GM23248 (cell line): ENCODE measurements at regions not wholly inside any gene's neighbourhood (a gene's known extent, or its start where the extent isn't known, plus 50 kb on each side); places are given as distances from the start of the nearest gene placed in this dataset.

Source experiments
- DNase-seq: peaks from one replicate; pipeline ENCODE4 v3.0.0-alpha.2; 2015
- H2AFZ ChIP-seq: fragments of 200-600 bp; sonication (generic); 2 replicates; pipeline ENCODE4 v1.6.1; 2016; ENCODE audit warnings: antibody characterized with exemption
- H3F3A ChIP-seq: fragments of 200-600 bp; sonication (generic); 2 replicates; pipeline ENCODE4 v1.6.1; 2016; ENCODE audit warnings: mild to moderate bottlenecking, antibody characterized with exemption, mixed run types; ENCODE audit not compliant: insufficient read depth
- H3K27ac ChIP-seq: fragments of 200-600 bp; sonication (generic); 2 replicates; pipeline ENCODE4 v1.5.1; 2016; ENCODE audit warnings: mild to moderate bottlenecking
- H3K27me3 ChIP-seq: fragments of 200-600 bp; sonication (generic); replicated peaks from 2 replicates; pipeline ENCODE4 v1.6.1; 2016; ENCODE audit warnings: mild to moderate bottlenecking; ENCODE audit not compliant: insufficient read depth
- H3K36me3 ChIP-seq: fragments of 200-600 bp; sonication (generic); 2 replicates; pipeline ENCODE4 v1.6.1; 2016; ENCODE audit warnings: low read depth, mild to moderate bottlenecking
- H3K4me1 ChIP-seq: fragments of 200-600 bp; sonication (generic); 2 replicates; pipeline ENCODE4 v1.6.1; 2016; ENCODE audit warnings: mild to moderate bottlenecking; ENCODE audit not compliant: insufficient read depth
- H3K4me2 ChIP-seq: fragments of 200-600 bp; sonication (generic); one replicate; pipeline ENCODE4 v1.6.1; 2016; ENCODE audit warnings: mild to moderate bottlenecking; ENCODE audit not compliant: unreplicated experiment
- H3K4me3 ChIP-seq: fragments of 200-600 bp; sonication (generic); 2 replicates; pipeline ENCODE4 v1.5.1; 2016; ENCODE audit warnings: mild to moderate bottlenecking
- H3K79me2 ChIP-seq: fragments of 200-600 bp; sonication (generic); 2 replicates; pipeline ENCODE4 v1.6.1; 2016; ENCODE audit warnings: mild to moderate bottlenecking; ENCODE audit not compliant: insufficient read depth
- H3K9ac ChIP-seq: fragments of 200-600 bp; sonication (generic); 2 replicates; pipeline ENCODE4 v1.6.1; 2016; ENCODE audit warnings: mild to moderate bottlenecking
- H3K9me2 ChIP-seq: fragments of 200-600 bp; sonication (generic); 2 replicates; pipeline ENCODE4 v1.6.1; 2016; ENCODE audit warnings: mixed run types, mild to moderate bottlenecking, moderate library complexity; ENCODE audit not compliant: insufficient read depth
- H3K9me3 ChIP-seq: fragments of 200-600 bp; sonication (generic); one replicate; pipeline ENCODE4 v1.6.1; 2017; ENCODE audit warnings: low read depth
- H4K20me1 ChIP-seq: fragments of 200-600 bp; sonication (generic); 2 replicates; pipeline ENCODE4 v1.6.0; 2016; ENCODE audit not compliant: insufficient read depth
- EZH2 ChIP-seq: fragments of 200-600 bp; sonication (generic); IDR thresholded peaks from 2 replicates; pipeline ENCODE4 v1.6.1; 2018; ENCODE audit warnings: antibody characterized with exemption, mild to moderate bottlenecking; ENCODE audit not compliant: insufficient read depth, poor library complexity, severe bottlenecking
- EZH2phosphoT487 ChIP-seq: fragments of 200-600 bp; sonication (generic); IDR thresholded peaks from 2 replicates; pipeline ENCODE4 v1.6.1; 2018; ENCODE audit warnings: antibody characterized with exemption, moderate library complexity, mild to moderate bottlenecking, low read depth; ENCODE audit not compliant: insufficient read depth
- WGBS, 2 experiments: methylation state at CpG; one replicate each; pipeline ENCODE4 v1.1.6; 2015 to 2017; ENCODE audit warnings: low lambda C conversion rate in 2 of 2, low coverage in 1 of 2; ENCODE audit errors: missing lambda C conversion rate in 2 of 2; 5-methylcytosine and 5-hydroxymethylcytosine counted together
- in situ Hi-C: fragments of 300-500 bp; cut with MboI; formaldehyde crosslinking; loops from 2 replicates; pipeline ENCODE4 v1.15.0; 2020

DNA sequence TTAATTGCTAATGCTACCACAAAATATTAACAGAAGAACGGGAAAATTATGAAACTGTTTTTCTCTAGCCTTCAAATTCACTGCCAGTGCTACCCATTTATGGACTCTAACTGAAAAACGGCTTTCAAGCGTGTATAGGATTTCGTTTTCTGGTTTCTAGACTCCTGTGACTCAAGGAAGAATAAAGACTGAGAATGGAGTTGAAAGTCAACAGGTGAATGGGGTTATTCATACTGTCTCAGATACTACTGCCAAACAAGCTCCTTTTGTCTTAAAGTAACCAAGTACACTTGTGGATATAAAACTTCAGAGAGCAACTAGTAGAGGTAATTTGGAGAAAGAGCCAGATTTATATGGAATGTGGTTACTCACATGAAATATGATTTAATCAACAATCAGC lies 251.1 kb upstream of the ITM2A start:
- DNase-seq: no peak
- no peaks in the 10 kb centered on the region for H3K9me2 ChIP-seq
- H3K9me3 ChIP-seq: no peaks in the 10 kb centered on the region
- H3K27ac ChIP-seq: no peak overlapping the region
- no peaks in the 10 kb centered on the region for H3F3A ChIP-seq
- H3K9ac ChIP-seq: no peak overlapping the region
- H3K27me3 ChIP-seq: no peaks in the 10 kb centered on the region
- no peak overlapping the region for H3K4me2 ChIP-seq
- no peaks in the 10 kb centered on the region for H4K20me1 ChIP-seq
- no peaks in the 10 kb centered on the region for H3K36me3 ChIP-seq
- no peak overlapping the region for H3K4me3 ChIP-seq
- no peaks in the 10 kb centered on the region for H3K4me1 ChIP-seq
- H2AFZ ChIP-seq: no peak overlapping the region
- TF ChIP-seq EZH2: no peak
- no peak for TF ChIP-seq EZH2phosphoT487
- WGBS, 2 experiments: 1 to 6% methylated on average over 4 of the region's 4 CpGs
- no peaks in the 10 kb centered on the region for H3K79me2 ChIP-seq
- in situ Hi-C loops: no loop called here

GRCh38 chrX:79604364-79604763 lies 237.2 kb upstream of the ITM2A start:
- Histone ChIP-seq H3K4me2 (no peak overlapping the region), H3K4me3 (no peak overlapping the region), H3K9me3 (no peaks in the 10 kb centered on the region), H3K79me2 (no peaks in the 10 kb centered on the region), H4K20me1 (no peaks in the 10 kb centered on the region), H3K9ac (no peak overlapping the region), H3K27me3 (no peaks in the 10 kb centered on the region), H3K9me2 (no peaks in the 10 kb centered on the region), H2AFZ (no peak overlapping the region), H3K4me1 (no peaks in the 10 kb centered on the region), H3K27ac (no peak overlapping the region), H3F3A (no peaks in the 10 kb centered on the region), H3K36me3 (no peaks in the 10 kb centered on the region)
- no peak for TF ChIP-seq EZH2phosphoT487
- no peak for TF ChIP-seq EZH2
- 44 to 57% methylated on average over 4 of the region's 4 CpGs for WGBS, 2 experiments
- no peak for DNase-seq
- in situ Hi-C loops: no loop called here

DNA sequence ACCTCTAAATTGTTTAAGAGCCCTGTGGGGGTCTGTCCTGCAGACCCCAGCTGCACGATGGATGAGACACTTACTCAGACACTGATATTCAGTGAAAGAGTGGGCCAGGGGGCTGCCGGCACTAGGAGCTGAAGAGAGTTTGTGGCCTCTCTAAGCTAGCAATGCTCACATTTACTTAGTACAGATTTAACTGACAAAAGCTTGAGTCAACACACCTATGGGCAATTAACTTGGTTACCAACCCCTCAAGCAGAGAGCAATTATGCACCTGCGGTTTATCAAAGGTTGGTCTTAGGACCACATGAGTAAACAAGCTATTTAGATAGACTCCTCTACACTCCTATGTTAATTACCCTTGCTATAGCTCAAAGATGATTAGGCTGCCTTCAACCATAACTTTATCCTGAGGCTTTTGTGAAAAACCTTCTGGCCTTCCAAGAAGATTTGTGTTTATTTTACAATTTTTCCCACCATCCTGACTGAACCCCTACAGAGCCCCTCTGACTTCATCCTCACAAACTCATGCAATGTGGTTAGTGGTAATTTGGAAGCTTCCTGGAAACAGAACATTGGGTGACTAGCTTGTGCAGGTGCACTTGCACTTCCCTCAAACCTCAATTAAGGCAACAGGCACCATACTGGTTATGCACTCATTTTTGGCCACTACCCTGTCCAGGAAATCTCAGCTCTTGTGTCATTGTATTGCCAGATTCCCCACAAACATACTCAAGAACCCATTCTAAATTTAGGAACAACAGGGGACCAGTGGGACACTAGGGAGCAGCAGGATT lies 234.4 kb upstream of the ITM2A start:
- Histone ChIP-seq H3K9me3 (no peaks in the 10 kb centered on the region), H3K36me3 (no peaks in the 10 kb centered on the region), H3F3A (no peaks in the 10 kb centered on the region), H4K20me1 (no peaks in the 10 kb centered on the region), H3K27me3 (no peaks in the 10 kb centered on the region), H3K9ac (no peak overlapping the region), H3K4me3 (no peak overlapping the region), H3K4me1 (no peaks in the 10 kb centered on the region), H2AFZ (no peak overlapping the region), H3K27ac (no peak overlapping the region), H3K79me2 (no peaks in the 10 kb centered on the region), H3K9me2 (no peaks in the 10 kb centered on the region), H3K4me2 (no peak overlapping the region)
- WGBS, 2 experiments: 4 to 24% methylated on average over 3 of the region's 3 CpGs
- in situ Hi-C loops: no loop called here
- no peak for TF ChIP-seq EZH2
- no peak for TF ChIP-seq EZH2phosphoT487
- no peak for DNase-seq

- H3K9me2 ChIP-seq: no peaks in the 10 kb centered on the region
- H3K79me2 ChIP-seq: no peaks in the 10 kb centered on the region
- H3K9ac ChIP-seq: no peak overlapping the region
- no peaks in the 10 kb centered on the region for H4K20me1 ChIP-seq
- no peaks in the 10 kb centered on the region for H3F3A ChIP-seq
- DNase-seq: no peak
- no peaks in the 10 kb centered on the region for H3K36me3 ChIP-seq
- H3K4me1 ChIP-seq: no peaks in the 10 kb centered on the region
- TF ChIP-seq EZH2 (no peak), EZH2phosphoT487 (no peak)
- no peak overlapping the region for H2AFZ ChIP-seq
- in situ Hi-C loops: no loop called here
- no peak overlapping the region for H3K4me2 ChIP-seq
- H3K27me3 ChIP-seq: no peaks in the 10 kb centered on the region
- no peak overlapping the region for H3K27ac ChIP-seq
- 0% methylated on average over 3 of the region's 3 CpGs for WGBS, 2 experiments
- H3K4me3 ChIP-seq: no peak overlapping the region
- no peaks in the 10 kb centered on the region for H3K9me3 ChIP-seq
Observed at GRCh38 chrX:79592259-79592658, 225.1 kb upstream of the ITM2A start.

DNA sequence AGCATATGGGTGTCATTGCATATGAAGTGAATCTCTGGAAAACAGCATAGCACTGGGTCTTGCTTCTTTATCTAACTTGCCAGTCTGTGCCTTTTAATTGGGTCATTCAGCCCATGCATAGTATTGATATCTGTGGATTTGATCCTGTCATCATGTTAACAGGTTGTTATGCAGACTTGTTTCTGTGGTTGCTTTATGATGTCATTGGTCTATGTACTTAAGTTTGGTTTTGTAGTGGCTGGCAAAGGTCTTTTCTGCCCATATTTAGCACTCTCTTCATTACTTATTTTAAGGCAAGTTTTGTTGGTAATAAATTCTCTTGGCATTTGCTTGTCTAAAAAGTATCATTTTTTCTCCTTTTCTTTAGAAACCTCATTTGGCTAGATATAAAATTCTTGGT lies 221.1 kb upstream of the ITM2A start:
- Histone ChIP-seq H2AFZ (no peak overlapping the region), H3K4me3 (no peak overlapping the region), H3K79me2 (no peaks in the 10 kb centered on the region), H3K9me2 (no peaks in the 10 kb centered on the region), H3F3A (no peaks in the 10 kb centered on the region), H3K4me2 (no peak overlapping the region), H3K36me3 (no peaks in the 10 kb centered on the region), H3K9me3 (no peaks in the 10 kb centered on the region), H3K9ac (no peak overlapping the region), H3K4me1 (no peaks in the 10 kb centered on the region), H3K27me3 (no peaks in the 10 kb centered on the region), H4K20me1 (no peaks in the 10 kb centered on the region), H3K27ac (no peak overlapping the region)
- no peak for DNase-seq
- TF ChIP-seq EZH2 (no peak), EZH2phosphoT487 (no peak)
- in situ Hi-C loops: no loop called here
